ENCODE measurements at regions not wholly inside any gene's neighbourhood (a gene's known extent, or its start where the extent isn't known, plus 50 kb on each side); places are given as distances from the start of the nearest gene placed in this dataset.

DNA sequence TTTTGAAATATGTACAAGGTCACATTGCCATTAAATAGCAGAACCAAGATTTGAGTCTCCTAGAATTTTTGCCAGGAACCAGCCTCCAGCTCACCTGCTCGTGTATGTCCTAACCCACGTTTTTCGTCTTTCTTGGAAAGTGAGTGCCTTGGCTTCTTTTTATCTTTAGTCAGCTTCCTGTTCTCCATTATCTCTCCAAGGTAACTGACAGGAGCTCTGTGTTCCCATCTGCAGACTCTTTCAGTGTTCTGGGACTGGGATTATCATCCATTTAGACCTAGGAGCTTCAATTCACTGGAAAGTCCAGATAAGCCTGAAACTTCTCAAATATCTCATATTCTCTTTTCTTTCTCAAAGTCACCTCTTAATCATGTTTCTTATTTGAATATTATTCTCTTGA is 193.7 kb downstream of the ZIC5 start:
- Mint-ChIP-seq H3K9me3 (ENCODE audit: low read depth) (peaks cover 8% of the 10 kb centered on the region), H3K27me3 (ENCODE audit: low read depth) (no peaks in the 10 kb centered on the region), H3K27ac (ENCODE audit: unreplicated experiment) (no peak overlapping the region), H3K4me1 (ENCODE audit: low read depth) (peaks cover 12% of the 10 kb centered on the region), H3K36me3 (ENCODE audit: low read depth) (peaks cover 5% of the 10 kb centered on the region), H3K4me3 (ENCODE audit: unreplicated experiment) (no peak overlapping the region)
- no peak for DNase-seq (ENCODE audit: low spot score)
- TF ChIP-seq, protein P1, sequence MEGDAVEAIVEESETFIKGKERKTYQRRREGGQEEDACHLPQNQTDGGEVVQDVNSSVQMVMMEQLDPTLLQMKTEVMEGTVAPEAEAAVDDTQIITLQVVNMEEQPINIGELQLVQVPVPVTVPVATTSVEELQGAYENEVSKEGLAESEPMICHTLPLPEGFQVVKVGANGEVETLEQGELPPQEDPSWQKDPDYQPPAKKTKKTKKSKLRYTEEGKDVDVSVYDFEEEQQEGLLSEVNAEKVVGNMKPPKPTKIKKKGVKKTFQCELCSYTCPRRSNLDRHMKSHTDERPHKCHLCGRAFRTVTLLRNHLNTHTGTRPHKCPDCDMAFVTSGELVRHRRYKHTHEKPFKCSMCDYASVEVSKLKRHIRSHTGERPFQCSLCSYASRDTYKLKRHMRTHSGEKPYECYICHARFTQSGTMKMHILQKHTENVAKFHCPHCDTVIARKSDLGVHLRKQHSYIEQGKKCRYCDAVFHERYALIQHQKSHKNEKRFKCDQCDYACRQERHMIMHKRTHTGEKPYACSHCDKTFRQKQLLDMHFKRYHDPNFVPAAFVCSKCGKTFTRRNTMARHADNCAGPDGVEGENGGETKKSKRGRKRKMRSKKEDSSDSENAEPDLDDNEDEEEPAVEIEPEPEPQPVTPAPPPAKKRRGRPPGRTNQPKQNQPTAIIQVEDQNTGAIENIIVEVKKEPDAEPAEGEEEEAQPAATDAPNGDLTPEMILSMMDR (IDR thresholded peaks at IDR 0.05) = no peak

DNA sequence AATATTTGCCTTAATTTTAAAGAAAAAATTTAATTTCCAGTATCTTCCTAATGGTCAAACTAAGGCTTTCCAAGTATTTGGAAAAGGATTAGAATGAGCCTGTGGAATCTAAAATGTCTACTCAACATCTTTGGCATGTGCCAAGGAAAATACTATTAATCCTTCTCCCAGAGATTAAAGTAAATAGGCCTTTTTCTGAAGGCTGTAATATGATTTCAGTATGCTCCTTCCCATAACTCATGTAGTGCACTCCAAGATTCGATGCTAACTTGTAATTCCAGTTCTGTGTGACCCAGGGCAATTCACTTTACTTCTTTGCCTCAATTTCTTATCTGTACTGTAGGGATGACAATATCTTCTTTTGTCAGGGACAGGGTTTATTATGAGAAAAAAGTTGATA is 196.9 kb downstream of the ZIC5 start:
- DNase-seq (ENCODE audit: low spot score) = no peak
- H3K27me3 Mint-ChIP-seq (ENCODE audit: low read depth) = no peaks in the 10 kb centered on the region
- no peaks in the 10 kb centered on the region for H3K9me3 Mint-ChIP-seq (ENCODE audit: low read depth)
- no peak overlapping the region for H3K4me3 Mint-ChIP-seq (ENCODE audit: unreplicated experiment)
- TF ChIP-seq, protein P1 (IDR thresholded peaks at IDR 0.05) = no peak
- H3K27ac Mint-ChIP-seq (ENCODE audit: unreplicated experiment) = no peak overlapping the region
- H3K4me1 Mint-ChIP-seq (ENCODE audit: low read depth) = peaks cover 12% of the 10 kb centered on the region
- H3K36me3 Mint-ChIP-seq (ENCODE audit: low read depth) = peaks cover 1% of the 10 kb centered on the region

DNA sequence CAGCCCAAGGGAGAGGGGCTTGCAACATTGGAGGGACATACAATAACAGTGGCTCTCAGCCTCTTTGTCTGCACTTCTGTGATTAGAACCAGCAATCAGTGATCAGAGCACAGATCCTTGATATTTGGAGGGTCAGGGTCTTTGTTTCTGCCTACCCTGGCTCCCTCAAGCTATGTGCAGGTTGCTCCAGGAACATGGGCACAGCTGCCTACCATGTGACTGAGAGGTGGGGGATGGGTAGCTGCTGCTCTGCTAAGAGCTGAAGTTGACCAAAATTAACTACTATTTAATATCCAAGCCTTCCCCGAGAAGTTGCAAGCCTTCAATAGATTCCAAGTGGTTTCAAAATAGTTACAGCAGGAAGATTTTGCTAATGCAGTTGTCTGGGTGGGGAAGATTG is 202.6 kb downstream of the ZIC5 start:
- no peaks in the 10 kb centered on the region for H3K4me1 Mint-ChIP-seq (ENCODE audit: low read depth)
- no peaks in the 10 kb centered on the region for H3K27me3 Mint-ChIP-seq (ENCODE audit: low read depth)
- H3K27ac Mint-ChIP-seq (ENCODE audit: unreplicated experiment) = no peak overlapping the region
- no peak overlapping the region for H3K4me3 Mint-ChIP-seq (ENCODE audit: unreplicated experiment)
- no peak for DNase-seq (ENCODE audit: low spot score)
- H3K9me3 Mint-ChIP-seq (ENCODE audit: low read depth) = peaks cover 30% of the 10 kb centered on the region
- H3K36me3 Mint-ChIP-seq (ENCODE audit: low read depth) = peaks cover 18% of the 10 kb centered on the region
- TF ChIP-seq, protein P1 (IDR thresholded peaks at IDR 0.05) = no peak

DNA sequence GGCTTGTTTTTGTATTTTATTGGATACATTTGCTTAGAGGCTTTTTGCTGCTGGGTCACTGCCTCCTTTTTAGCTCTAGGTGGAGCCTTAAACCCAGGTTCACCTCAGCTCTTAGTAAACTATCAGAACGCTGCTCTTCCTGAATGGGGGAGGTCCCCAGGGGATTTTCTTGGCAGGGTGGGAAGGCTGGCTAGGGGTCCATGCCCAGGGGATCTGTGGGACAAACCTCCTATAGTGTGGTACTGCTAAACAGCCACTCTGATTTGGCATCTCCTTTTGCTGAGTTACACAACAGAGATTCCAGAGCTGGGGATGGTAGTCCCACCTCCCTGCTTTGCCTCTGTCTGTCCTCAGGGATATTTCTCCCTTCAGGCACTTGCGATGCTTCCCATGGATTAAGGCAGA is 204.9 kb downstream of the ZIC5 start:
- Mint-ChIP-seq H3K9me3 (ENCODE audit: low read depth) (peaks cover 51% of the 10 kb centered on the region), H3K4me3 (ENCODE audit: unreplicated experiment) (no peak overlapping the region), H3K27ac (ENCODE audit: unreplicated experiment) (no peak overlapping the region), H3K36me3 (ENCODE audit: low read depth) (peaks cover 27% of the 10 kb centered on the region), H3K27me3 (ENCODE audit: low read depth) (no peaks in the 10 kb centered on the region), H3K4me1 (ENCODE audit: low read depth) (no peaks in the 10 kb centered on the region)
- no peak for DNase-seq (ENCODE audit: low spot score)
- TF ChIP-seq, protein P1 (IDR thresholded peaks at IDR 0.05) = peak; percentile 48

DNA sequence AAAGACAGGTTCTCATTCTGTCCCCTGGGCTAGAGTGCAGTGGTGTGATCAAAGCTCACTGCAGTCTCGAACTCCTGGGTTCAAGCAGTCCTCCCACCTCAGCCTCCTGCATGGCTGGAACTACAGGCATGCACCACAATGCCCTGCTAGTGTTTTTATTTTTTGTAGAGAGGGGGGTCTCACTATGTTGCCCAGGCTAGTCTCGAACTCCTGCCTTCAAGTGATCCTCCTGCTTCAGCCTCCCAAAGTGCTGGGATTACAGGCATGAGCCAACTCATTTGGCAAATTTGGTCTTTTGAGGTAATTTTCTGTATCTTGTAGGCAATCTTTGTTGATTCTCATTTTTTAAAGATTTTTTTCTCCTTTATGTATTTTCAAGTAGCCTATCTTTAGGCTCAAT is 205.7 kb downstream of the ZIC5 start:
- TF ChIP-seq, protein P1 (IDR thresholded peaks at IDR 0.05) = no peak
- Mint-ChIP-seq H3K36me3 (ENCODE audit: low read depth) (peaks cover 30% of the 10 kb centered on the region), H3K27ac (ENCODE audit: unreplicated experiment) (no peak overlapping the region), H3K4me3 (ENCODE audit: unreplicated experiment) (no peak overlapping the region), H3K4me1 (ENCODE audit: low read depth) (no peaks in the 10 kb centered on the region), H3K9me3 (ENCODE audit: low read depth) (peaks cover 56% of the 10 kb centered on the region), H3K27me3 (ENCODE audit: low read depth) (no peaks in the 10 kb centered on the region)
- DNase-seq (ENCODE audit: low spot score) = no peak
